HTR-8/SVneo (cell line): ENCODE measurements at regions not wholly inside any gene's neighbourhood (a gene's known extent, or its start where the extent isn't known, plus 50 kb on each side); places are given as distances from the start of the nearest gene placed in this dataset.

Source experiments
- DNase-seq: peaks from one replicate; pipeline ENCODE4 v3.0.0; 2011; ENCODE audit warnings: low spot score, mixed read lengths; ENCODE audit not compliant: insufficient read length
- FAIRE-seq: peaks from 2 replicates; lab custom pipeline; 2011; peaks lifted over from hg19 to GRCh38; lab: Jason Lieb, UNC

DNA sequence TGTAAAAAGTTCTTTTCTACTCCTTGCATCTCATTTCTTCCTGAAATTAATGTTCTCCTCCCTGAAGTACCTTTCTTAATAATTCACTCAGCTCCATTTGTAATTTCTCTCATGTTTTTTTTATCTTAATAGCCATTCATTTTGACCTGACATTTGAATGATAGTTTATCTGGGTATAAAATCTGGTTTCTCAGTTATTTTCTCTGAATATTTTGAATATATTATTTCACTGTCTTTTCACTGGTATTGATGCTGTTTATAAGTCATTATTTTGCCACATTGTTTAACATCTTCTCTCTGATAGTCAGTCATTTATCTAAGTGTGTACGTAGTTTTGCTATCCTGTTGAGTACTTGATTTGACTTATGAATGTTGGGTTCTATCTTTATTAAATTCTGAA, 68.8 kb upstream of the ARHGAP18 start:
- DNase-seq (no peak), FAIRE-seq (no peak)

DNA sequence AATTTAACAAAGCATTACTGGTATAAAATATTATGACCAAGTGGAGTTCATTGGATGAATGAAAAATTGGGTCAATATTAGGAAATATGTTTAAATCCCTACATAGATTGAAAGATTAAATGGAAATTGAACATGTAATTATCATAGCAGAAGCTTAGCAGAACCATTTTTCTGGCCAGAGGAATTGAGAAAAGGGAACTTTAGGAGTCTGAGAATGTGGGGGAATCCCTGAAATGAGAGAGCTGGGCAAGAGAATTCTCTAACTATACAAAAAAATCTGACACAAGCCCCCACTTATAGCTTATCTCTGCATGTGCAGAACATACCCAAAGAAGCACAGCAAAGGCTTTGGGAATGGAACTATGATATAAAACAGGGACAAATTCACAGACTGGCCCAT, 67.4 kb upstream of the ARHGAP18 start:
- no peak for DNase-seq
- no peak for FAIRE-seq

DNA sequence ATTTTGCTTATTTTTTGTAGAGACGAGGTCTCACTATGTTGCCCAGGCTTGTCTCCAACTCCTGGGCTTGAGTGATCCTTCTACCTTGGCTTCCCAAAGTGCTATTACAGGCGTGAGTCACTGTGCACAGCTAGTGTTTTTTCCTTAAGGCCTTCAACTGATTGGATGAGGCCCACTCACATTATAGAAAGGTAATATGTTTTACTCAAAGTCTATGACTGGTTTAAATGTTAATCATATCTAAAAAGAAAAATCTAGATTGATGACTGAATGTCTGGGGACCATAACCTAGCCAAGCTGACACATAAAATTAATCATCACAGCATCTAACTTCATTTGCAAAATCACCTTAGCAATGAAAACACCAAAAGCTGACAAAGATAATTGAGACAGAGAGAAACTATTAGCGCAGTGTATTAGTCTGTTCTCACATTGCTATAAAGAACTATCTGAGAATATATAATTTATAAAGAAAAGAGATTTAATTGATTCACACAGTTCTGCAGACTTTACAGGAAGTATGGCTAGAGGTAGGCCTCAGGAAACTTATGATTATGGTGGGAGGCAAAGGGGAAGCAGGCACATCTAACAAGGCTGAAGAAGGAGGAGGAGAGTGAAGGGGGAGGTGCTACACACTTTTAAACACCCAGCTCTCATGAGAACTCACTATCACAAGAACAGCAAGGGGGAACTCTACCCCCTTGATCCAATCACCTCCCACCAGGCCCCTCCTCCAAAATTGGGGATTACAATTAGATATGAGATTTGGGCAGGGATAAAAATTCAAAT, 66.8 kb upstream of the ARHGAP18 start:
- DNase-seq (no peak), FAIRE-seq (no peak)

DNA sequence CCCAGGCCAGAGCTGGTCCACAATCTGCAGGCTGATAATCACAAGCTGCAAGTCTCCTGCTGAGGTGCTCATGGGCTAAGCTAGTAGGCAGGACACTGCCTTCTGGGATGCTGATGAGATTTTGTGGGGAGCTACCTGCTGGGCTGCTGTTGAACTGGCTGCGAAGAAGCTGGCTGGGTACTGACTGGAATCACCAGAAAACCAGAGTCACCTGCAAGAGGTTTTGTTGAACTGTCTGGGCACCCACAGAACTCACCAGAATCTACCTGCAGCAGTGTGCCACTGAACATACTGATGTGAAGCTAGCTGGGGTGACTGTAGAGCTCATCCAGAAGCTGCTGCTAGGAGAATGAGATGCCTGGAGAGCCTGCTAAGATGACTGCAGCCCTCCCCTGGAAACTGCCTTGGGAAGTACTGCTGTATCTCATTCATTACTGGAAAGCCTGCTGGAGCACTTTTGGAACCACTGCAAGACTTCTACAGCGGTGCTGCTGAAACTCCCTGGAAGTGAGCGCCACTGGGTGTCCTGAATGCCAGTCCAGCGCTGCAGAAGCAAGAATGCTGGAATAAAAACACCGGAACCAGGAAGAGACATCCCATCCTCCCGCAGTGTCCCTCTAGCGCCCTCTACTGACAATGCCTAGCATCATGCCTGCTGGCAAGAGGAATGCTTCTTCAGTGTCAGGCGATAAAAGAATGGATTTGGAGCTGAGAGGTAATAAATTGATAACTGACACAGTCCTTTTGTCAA, 64.9 kb upstream of the ARHGAP18 start:
- DNase-seq (peak; percentile 75), FAIRE-seq (no peak)

DNA sequence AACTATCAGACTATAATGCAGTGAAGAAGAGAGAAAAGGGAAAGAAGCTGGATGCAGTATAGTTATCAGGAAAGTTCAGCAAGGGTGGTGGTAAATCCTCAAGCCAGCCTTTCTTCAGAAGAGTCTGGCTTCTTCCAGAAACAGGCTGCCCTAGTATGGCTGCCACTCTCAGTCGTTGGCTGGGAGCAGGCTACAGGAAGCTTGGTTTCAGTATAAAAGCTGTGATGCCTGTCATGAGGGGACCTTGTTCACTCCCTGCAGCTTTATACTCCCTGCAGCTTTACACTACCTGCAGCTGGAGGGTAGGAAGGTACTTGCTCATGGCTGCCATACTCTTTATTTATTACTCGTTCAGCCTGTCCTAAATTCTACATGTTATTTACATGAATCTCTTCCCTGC, 63.3 kb upstream of the ARHGAP18 start:
- FAIRE-seq, result no peak
- no peak for DNase-seq

DNA sequence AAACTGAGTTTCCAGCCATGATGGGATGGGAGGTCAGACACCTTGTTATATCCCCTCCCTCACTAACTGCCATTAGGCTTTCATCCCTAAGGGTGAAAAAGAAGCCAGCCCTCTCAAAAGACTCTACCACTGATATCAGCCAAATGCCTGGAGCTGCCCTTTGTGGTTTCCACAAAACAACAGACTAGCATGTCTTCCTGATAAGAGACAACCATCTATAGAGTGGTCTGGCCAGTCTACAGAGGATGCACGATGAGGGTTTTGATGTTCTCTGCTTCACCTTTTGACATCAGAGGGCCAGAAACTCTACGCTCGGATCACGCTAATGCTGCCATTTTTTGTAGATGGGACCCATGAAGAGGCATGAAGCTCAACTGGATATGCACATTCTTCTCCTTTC, 61.7 kb upstream of the ARHGAP18 start:
- DNase-seq, result no peak
- FAIRE-seq, result no peak

DNA sequence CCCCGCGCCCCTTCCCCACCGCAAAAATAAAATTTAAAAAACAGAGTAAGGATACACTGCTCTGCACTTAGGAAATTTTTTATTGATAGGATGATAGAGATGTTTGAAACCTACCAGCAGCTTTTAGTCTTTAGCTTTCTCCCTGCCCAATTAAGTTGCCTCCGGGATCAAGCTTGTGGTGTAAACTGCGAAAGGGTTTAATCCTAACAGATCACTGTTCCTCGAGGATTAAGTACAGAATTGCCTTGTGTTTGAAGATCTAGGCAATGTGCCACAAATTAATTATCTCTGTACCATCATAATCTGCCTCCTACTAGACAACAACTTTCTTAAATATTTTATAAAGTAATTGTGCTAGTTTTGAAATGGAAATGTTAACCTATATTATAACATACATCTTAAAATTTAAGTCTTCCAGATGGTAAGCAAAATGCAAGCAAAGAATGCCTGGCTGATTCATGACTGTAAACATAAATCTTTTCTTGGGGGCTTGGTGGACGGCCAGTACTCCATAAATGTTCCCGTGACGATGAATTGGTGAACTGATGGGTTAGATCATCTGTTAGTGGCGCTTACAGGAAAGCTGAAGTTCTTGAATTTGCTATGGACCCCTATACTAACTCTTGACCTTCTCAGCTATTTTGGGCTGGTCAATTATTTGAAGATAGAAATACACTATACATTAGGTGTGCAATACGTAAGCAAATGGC, 58.0 kb upstream of the ARHGAP18 start:
- FAIRE-seq, result no peak
- DNase-seq, result no peak

DNA sequence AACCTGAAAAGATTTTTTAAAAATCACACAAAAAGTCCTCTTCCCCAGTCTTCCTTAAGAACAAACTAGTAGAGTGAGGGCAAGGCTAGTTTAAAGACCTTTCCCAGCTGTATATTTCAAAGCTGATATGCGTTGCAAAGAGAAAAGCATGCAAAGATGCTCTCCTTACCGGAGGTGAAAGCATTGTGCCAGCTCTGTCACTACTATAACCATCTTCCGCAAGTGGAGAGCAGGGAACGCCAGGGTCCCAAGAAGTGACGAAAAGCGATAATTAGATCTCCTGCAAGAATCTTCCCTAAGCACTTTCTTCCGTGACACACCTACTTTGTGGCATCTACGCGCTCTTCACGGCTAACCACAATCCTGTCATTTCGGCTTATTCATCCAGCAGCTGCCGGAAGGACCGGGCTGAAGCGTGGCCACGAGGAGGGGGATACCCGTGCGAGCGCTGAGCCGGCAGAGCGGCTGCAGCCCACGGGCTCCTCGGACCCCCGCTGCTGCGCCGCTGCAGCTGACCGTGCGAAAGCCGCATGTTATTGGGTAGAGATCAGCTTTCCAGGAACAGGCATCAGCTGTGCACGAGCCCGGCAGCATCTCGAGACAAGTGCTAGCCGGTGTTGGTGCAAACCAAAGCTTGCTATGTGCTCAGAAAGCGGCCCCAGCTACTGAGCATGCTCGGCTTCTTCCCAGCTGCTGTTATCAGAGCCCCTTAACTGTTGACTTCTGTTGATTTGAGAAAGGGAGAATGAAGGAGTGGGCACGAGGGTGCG, 57.2 kb upstream of the ARHGAP18 start:
- DNase-seq (peak; percentile 37), FAIRE-seq (peak; percentile 60)

DNA sequence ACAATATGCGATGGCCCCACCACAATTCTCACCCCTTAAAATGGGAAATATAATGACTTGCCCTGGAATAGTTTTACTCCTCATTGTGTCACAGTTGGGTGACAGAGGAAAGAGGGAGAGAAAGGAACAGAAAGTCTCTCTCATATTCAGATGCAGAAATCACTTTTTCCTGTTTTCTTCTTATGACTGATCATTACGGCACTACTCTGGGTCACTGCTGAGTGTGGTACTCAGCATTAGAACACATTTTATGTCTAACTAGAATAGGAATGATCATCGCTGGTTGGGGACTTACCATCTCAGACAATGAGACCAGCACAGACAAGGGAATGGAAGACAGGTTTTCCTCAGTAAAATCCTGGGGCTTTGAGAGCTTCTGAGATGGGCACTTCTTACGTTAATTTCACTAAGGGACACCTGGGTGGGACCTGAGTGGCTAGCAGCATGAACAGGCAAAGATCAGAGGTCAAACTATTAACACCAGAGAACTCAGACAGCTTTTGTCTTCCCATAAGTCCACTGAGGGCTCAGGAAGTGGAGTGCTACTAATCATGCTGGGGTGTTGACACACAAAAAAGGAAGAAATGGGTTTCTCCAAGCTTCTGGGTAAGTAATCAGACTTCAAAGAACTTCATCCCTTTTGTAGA, 54.9 kb upstream of the ARHGAP18 start:
- DNase-seq (no peak), FAIRE-seq (no peak)

DNA sequence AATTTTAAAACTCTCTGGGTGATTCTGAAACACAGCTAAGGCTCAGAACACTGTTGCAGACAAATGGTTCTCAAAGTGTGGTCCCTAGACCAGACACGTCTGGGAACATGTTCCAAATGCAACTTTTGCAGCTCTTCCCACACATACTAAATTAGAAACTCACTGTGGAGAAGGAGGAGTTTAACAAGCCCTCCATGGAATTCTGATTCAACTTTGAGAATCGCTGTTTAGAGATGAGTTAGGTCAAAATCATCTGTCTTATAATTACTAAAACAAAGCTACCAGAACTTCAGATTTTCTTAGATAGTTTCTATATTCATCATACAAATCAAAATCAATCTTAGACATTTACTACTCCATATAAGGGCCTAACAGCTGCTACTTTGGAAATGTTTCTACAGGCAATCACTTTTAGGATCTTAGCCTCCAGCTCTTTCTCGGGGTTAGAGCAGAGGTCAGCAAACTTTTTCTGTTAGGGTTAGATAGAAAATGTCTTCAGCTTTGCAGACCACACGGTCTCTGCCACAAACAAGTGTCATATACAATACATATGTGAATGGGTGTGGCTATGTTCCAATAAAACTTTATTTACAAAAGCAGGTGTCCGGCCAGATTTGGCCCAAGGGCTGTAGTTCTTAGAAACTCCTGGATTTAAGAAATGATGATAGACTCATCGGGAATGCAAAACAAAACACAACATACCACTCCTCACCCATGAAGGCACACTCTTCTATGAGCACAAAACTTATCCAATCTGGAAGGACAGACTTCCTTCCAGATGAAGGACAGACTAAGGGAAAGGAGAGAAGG, 50.0 kb upstream of the ARHGAP18 start:
- DNase-seq (no peak), FAIRE-seq (no peak)
